Smooth muscle cell (in vitro differentiated cells): ENCODE measurements at regions not wholly inside any gene's neighbourhood (a gene's known extent, or its start where the extent isn't known, plus 50 kb on each side); places are given as distances from the start of the nearest gene placed in this dataset.
"Not testable (repeated sequence)": the region's sequence is repeated elsewhere in the genome, so short reads cannot be mapped to it uniquely, and the experiment has no call there.

Source experiments
- DNase-seq: peaks from one replicate; lab custom pipeline; 2025; ENCODE audit not compliant: unreplicated experiment; lab: John Stamatoyannopoulos, UW
- H2AFZ ChIP-seq: fragments of 200-600 bp; sonication (generic); 2 replicates; pipeline ENCODE4 v1.6.0; 2016; ENCODE audit warnings: antibody characterized with exemption, low read depth, mild to moderate bottlenecking
- H3F3A ChIP-seq: fragments of 200-600 bp; sonication (generic); 2 replicates; pipeline ENCODE4 v1.6.0; 2017; ENCODE audit warnings: antibody characterized with exemption, low read depth
- H3K27ac ChIP-seq: fragments of 200-600 bp; sonication (generic); 2 replicates; pipeline ENCODE4 v1.5.1; 2016; ENCODE audit warnings: low read depth, mild to moderate bottlenecking
- H3K27me3 ChIP-seq: fragments of 200-600 bp; sonication (generic); 2 replicates; pipeline ENCODE4 v1.6.1; 2016; ENCODE audit warnings: low read depth, mild to moderate bottlenecking
- H3K36me3 ChIP-seq: fragments of 200-600 bp; sonication (generic); 2 replicates; pipeline ENCODE4 v1.5.1; 2016; ENCODE audit warnings: low read depth
- H3K4me1 ChIP-seq: fragments of 200-600 bp; sonication (generic); 2 replicates; pipeline ENCODE4 v1.5.1; 2016; ENCODE audit warnings: low read depth
- H3K4me2 ChIP-seq: fragments of 200-600 bp; sonication (generic); 2 replicates; pipeline ENCODE4 v1.6.0; 2016; ENCODE audit warnings: mild to moderate bottlenecking
- H3K4me3 ChIP-seq: fragments of 200-600 bp; sonication (generic); 2 replicates; pipeline ENCODE4 v1.5.1; 2016; ENCODE audit warnings: mild to moderate bottlenecking
- H3K79me2 ChIP-seq: fragments of 200-600 bp; sonication (generic); 2 replicates; pipeline ENCODE4 v1.6.0; 2016; ENCODE audit warnings: low read depth, mild to moderate bottlenecking
- H3K9ac ChIP-seq: fragments of 200-600 bp; sonication (generic); 2 replicates; pipeline ENCODE4 v1.6.0; 2016; ENCODE audit warnings: low read depth
- H3K9me3 ChIP-seq: fragments of 200-600 bp; sonication (generic); replicated peaks from 2 replicates; pipeline ENCODE4 v1.5.1; 2016; ENCODE audit warnings: low read depth
- H4K20me1 ChIP-seq: fragments of 200-600 bp; sonication (generic); 2 replicates; pipeline ENCODE4 v1.6.0; 2016; ENCODE audit warnings: low read depth
- CTCF ChIP-seq: fragments of 200-600 bp; sonication (generic); IDR thresholded peaks from 2 replicates; pipeline ENCODE4 v1.5.1; 2017; ENCODE audit warnings: borderline replicate concordance, mild to moderate bottlenecking, antibody characterized with exemption; ENCODE audit not compliant: insufficient read depth, poor library complexity, severe bottlenecking
- WGBS: methylation state at CpG from one replicate; pipeline ENCODE4 v1.1.7; 2016; ENCODE audit warnings: low lambda C conversion rate; 5-methylcytosine and 5-hydroxymethylcytosine counted together

GRCh38 chr6:21282360-21282759 is 311.2 kb upstream of the SOX4 start:
- H2AFZ ChIP-seq, H3K4me2 ChIP-seq, H3K4me3 ChIP-seq, DNase-seq, H3K9ac ChIP-seq, H3K9me3 ChIP-seq, H3K27me3 ChIP-seq, H3K27ac ChIP-seq, H4K20me1 ChIP-seq, H3K79me2 ChIP-seq, H3F3A ChIP-seq, H3K36me3 ChIP-seq: not testable (repeated sequence)
- WGBS = 75% methylated on average over 3 of the region's 3 CpGs
- H3K4me1 ChIP-seq = peaks cover 13% of the 10 kb centered on the region

- no peak for DNase-seq
- no peak overlapping the region for H3K27ac ChIP-seq
- no peaks in the 10 kb centered on the region for H3K36me3 ChIP-seq
- H4K20me1 ChIP-seq = no peaks in the 10 kb centered on the region
- H3K9ac ChIP-seq = no peak overlapping the region
- H3K79me2 ChIP-seq = no peaks in the 10 kb centered on the region
- no peaks in the 10 kb centered on the region for H3F3A ChIP-seq
- H3K4me3 ChIP-seq = no peak overlapping the region
- no peak overlapping the region for H3K4me2 ChIP-seq
- no peaks in the 10 kb centered on the region for H3K4me1 ChIP-seq
- WGBS = 77% methylated on average over 3 of the region's 3 CpGs
- no peak for TF ChIP-seq CTCF
- no peak overlapping the region for H2AFZ ChIP-seq
- H3K27me3 ChIP-seq = no peaks in the 10 kb centered on the region
- H3K9me3 ChIP-seq = no peaks in the 10 kb centered on the region
These were observed 309.4 kb upstream of the SOX4 start for GRCh38 chr6:21284166-21284565.

GRCh38 chr6:21284706-21285105 is 308.8 kb upstream of the SOX4 start:
- Histone ChIP-seq H3F3A (no peaks in the 10 kb centered on the region), H3K9me3 (no peaks in the 10 kb centered on the region), H3K4me1 (no peaks in the 10 kb centered on the region), H2AFZ (no peak overlapping the region), H4K20me1 (no peaks in the 10 kb centered on the region), H3K4me3 (no peak overlapping the region), H3K36me3 (no peaks in the 10 kb centered on the region), H3K27ac (no peak overlapping the region), H3K27me3 (no peaks in the 10 kb centered on the region), H3K4me2 (no peak overlapping the region), H3K79me2 (no peaks in the 10 kb centered on the region), H3K9ac (no peak overlapping the region)
- 85% methylated on average over 7 of the region's 7 CpGs for WGBS
- DNase-seq = no peak
- TF ChIP-seq CTCF = no peak

GRCh38 chr6:21294144-21294543 is 299.4 kb upstream of the SOX4 start:
- Histone ChIP-seq H3K27me3 (no peaks in the 10 kb centered on the region), H2AFZ (no peak overlapping the region), H3K4me1 (peaks cover 17% of the 10 kb centered on the region), H3K9me3 (no peaks in the 10 kb centered on the region), H3K9ac (no peak overlapping the region), H4K20me1 (no peaks in the 10 kb centered on the region), H3K36me3 (no peaks in the 10 kb centered on the region), H3K4me3 (no peak overlapping the region), H3K27ac (no peak overlapping the region), H3K79me2 (no peaks in the 10 kb centered on the region), H3F3A (no peaks in the 10 kb centered on the region), H3K4me2 (no peak overlapping the region)
- no peak for TF ChIP-seq CTCF
- WGBS = 93% methylated on average over 8 of the region's 8 CpGs
- DNase-seq = no peak
